ENCODE measurements at regions not wholly inside any gene's neighbourhood (a gene's known extent, or its start where the extent isn't known, plus 50 kb on each side); places are given as distances from the start of the nearest gene placed in this dataset.

DNA sequence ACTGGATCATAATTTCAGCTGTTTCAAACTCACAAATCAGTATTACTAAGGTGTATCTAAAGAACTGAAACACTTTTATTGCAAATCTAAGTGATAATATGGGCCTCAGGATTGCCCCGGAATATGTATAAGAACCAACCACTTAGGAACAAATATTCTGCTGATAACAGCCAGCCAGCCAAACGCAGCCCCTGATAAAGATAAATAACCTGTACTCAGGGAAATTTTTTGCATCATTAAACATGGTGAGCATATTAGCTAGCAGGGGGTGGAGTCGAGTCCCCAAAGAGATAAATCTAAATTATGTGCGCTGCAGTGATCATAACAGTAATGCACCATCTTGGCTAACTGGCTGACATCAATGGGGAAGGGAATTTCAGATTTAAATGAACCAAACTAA, 410.2 kb upstream of the MAP3K7 start:
- H3K4me1 ChIP-seq (ENCODE audit: insufficient read depth) = no peaks in the 10 kb centered on the region
- H4K20me1 ChIP-seq (ENCODE audit: insufficient read depth, poor library complexity, severe bottlenecking) = no peaks in the 10 kb centered on the region
- WGBS (ENCODE audit: low lambda C conversion rate, missing lambda C conversion rate) = 72% methylated on average over 4 of the region's 4 CpGs
- no peaks in the 10 kb centered on the region for H3K79me2 ChIP-seq
- no peaks in the 10 kb centered on the region for H3K36me3 ChIP-seq (replicated peaks; ENCODE audit: insufficient read depth, low read depth)
- no peaks in the 10 kb centered on the region for H3K9me3 ChIP-seq (ENCODE audit: low read depth)
- H2AFZ ChIP-seq = no peak overlapping the region
- TF ChIP-seq EZH2 (IDR thresholded peaks at IDR 0.05; ENCODE audit: borderline replicate concordance) (no peak), EZH2phosphoT487 (IDR thresholded peaks at IDR 0.05; ENCODE audit: low read depth, severe bottlenecking, unreplicated experiment) (no peak)
- TF ChIP-seq, protein P1, sequence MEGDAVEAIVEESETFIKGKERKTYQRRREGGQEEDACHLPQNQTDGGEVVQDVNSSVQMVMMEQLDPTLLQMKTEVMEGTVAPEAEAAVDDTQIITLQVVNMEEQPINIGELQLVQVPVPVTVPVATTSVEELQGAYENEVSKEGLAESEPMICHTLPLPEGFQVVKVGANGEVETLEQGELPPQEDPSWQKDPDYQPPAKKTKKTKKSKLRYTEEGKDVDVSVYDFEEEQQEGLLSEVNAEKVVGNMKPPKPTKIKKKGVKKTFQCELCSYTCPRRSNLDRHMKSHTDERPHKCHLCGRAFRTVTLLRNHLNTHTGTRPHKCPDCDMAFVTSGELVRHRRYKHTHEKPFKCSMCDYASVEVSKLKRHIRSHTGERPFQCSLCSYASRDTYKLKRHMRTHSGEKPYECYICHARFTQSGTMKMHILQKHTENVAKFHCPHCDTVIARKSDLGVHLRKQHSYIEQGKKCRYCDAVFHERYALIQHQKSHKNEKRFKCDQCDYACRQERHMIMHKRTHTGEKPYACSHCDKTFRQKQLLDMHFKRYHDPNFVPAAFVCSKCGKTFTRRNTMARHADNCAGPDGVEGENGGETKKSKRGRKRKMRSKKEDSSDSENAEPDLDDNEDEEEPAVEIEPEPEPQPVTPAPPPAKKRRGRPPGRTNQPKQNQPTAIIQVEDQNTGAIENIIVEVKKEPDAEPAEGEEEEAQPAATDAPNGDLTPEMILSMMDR (IDR thresholded peaks at IDR 0.05; ENCODE audit: poor library complexity) = no peak
- no peak overlapping the region for H3K4me2 ChIP-seq
- H3K4me3 ChIP-seq = no peak overlapping the region
- DNase-seq (ENCODE audit: low spot score) = no peak
- H3K27me3 ChIP-seq = no peaks in the 10 kb centered on the region
- no peak overlapping the region for H3K27ac ChIP-seq
- no peaks in the 10 kb centered on the region for H3K9me2 ChIP-seq (replicated peaks; ENCODE audit: insufficient read depth)

DNA sequence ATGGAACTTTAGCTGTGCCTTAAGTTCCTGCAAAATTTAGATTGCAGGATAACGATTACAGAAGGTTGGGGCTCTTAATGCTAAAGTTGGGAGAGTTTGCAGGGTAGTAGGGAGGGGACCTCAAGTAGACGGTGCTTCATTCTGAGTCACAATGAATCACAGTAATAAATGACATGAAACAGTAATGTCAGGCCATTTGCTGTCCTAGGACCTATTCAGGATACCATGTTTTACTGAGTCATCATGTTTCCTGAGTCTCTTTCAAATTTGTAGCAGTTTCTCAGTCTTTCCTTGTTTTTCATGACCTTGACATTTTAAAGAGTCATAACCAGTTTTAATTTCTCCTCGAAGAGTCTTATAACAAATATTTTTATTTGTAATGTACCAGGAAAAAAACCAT, 406.9 kb upstream of the MAP3K7 start:
- Histone ChIP-seq H3K79me2 (no peaks in the 10 kb centered on the region), H3K4me2 (no peak overlapping the region), H3K9me3 (ENCODE audit: low read depth) (no peaks in the 10 kb centered on the region), H4K20me1 (ENCODE audit: insufficient read depth, poor library complexity, severe bottlenecking) (no peaks in the 10 kb centered on the region), H3K4me1 (ENCODE audit: insufficient read depth) (no peaks in the 10 kb centered on the region), H3K27ac (no peak overlapping the region), H2AFZ (no peak overlapping the region), H3K36me3 (replicated peaks; ENCODE audit: insufficient read depth, low read depth) (no peaks in the 10 kb centered on the region), H3K9me2 (replicated peaks; ENCODE audit: insufficient read depth) (no peaks in the 10 kb centered on the region), H3K4me3 (no peak overlapping the region), H3K27me3 (no peaks in the 10 kb centered on the region)
- no peak for DNase-seq (ENCODE audit: low spot score)
- WGBS (ENCODE audit: low lambda C conversion rate, missing lambda C conversion rate) = 76% methylated on average over 3 of the region's 3 CpGs
- no peak for TF ChIP-seq EZH2phosphoT487 (IDR thresholded peaks at IDR 0.05; ENCODE audit: low read depth, severe bottlenecking, unreplicated experiment)

DNA sequence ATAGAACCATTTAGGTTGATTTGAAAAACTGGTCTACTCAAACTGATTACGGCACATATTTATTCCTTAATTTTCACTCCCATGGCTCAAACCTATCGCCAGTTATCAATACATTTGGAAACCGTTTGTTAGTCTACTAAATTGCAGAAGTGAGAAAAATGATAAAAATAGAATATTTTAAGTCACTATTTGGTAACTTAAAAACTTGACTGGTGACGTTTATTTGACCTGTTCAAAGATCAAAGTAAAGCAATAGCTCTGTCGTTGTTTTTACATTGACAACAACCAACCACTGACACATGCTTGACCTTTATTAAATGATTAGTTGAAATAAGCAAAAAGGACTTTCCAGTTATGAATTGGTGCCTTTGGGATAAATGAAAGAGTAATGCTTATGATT, 402.9 kb upstream of the MAP3K7 start:
- TF ChIP-seq, protein P1 (IDR thresholded peaks at IDR 0.05; ENCODE audit: poor library complexity) = no peak
- TF ChIP-seq EZH2 (IDR thresholded peaks at IDR 0.05; ENCODE audit: borderline replicate concordance) (no peak), EZH2phosphoT487 (IDR thresholded peaks at IDR 0.05; ENCODE audit: low read depth, severe bottlenecking, unreplicated experiment) (no peak)

DNA sequence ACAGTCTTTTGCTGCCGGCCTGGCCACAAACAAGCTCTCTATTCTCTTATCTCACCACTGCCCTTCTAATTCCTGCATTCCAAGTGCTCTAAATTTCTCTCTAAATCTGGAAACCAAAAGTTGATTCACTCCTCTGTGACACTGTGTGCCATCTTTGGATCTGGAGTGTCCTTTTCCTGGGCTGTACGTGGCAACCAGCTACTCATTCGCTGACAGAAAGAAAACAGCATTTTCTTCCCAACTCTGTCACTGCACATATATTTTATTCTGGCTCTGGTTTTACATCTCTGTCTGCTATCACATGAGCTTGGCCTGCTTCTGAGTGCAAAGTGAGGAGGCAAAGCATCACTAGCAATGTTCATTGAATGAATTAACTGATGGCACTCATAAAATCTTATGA, 397.2 kb upstream of the MAP3K7 start:
- H3K4me3 ChIP-seq = no peak overlapping the region
- H3K4me1 ChIP-seq (ENCODE audit: insufficient read depth) = no peaks in the 10 kb centered on the region
- no peak for TF ChIP-seq EZH2phosphoT487 (IDR thresholded peaks at IDR 0.05; ENCODE audit: low read depth, severe bottlenecking, unreplicated experiment)
- TF ChIP-seq, protein P1 (IDR thresholded peaks at IDR 0.05; ENCODE audit: poor library complexity) = no peak
- no peak for TF ChIP-seq EZH2 (IDR thresholded peaks at IDR 0.05; ENCODE audit: borderline replicate concordance)
- H4K20me1 ChIP-seq (ENCODE audit: insufficient read depth, poor library complexity, severe bottlenecking) = no peaks in the 10 kb centered on the region
- H3K36me3 ChIP-seq (replicated peaks; ENCODE audit: insufficient read depth, low read depth) = no peaks in the 10 kb centered on the region
- no peak for DNase-seq (ENCODE audit: low spot score)
- H3K79me2 ChIP-seq = no peaks in the 10 kb centered on the region
- H3K9me3 ChIP-seq (ENCODE audit: low read depth) = no peaks in the 10 kb centered on the region
- no peak overlapping the region for H3K27ac ChIP-seq
- H3K9me2 ChIP-seq (replicated peaks; ENCODE audit: insufficient read depth) = no peaks in the 10 kb centered on the region
- H3K4me2 ChIP-seq = no peak overlapping the region
- H2AFZ ChIP-seq = no peak overlapping the region
- 59% methylated on average over 3 of the region's 3 CpGs for WGBS (ENCODE audit: low lambda C conversion rate, missing lambda C conversion rate)
- no peaks in the 10 kb centered on the region for H3K27me3 ChIP-seq

More for the DNA sequence above, 402.9 kb upstream of the MAP3K7 start:
- WGBS (ENCODE audit: low lambda C conversion rate, missing lambda C conversion rate) = 82% methylated on average over 5 of the region's 5 CpGs
- no peak overlapping the region for H3K27ac ChIP-seq
- H3K27me3 ChIP-seq = no peaks in the 10 kb centered on the region
- H3K9me2 ChIP-seq (replicated peaks; ENCODE audit: insufficient read depth) = no peaks in the 10 kb centered on the region
- H3K79me2 ChIP-seq = no peaks in the 10 kb centered on the region
- no peaks in the 10 kb centered on the region for H3K9me3 ChIP-seq (ENCODE audit: low read depth)
- H3K4me3 ChIP-seq = no peak overlapping the region
- H3K36me3 ChIP-seq (replicated peaks; ENCODE audit: insufficient read depth, low read depth) = no peaks in the 10 kb centered on the region
- no peak for DNase-seq (ENCODE audit: low spot score)
- H4K20me1 ChIP-seq (ENCODE audit: insufficient read depth, poor library complexity, severe bottlenecking) = no peaks in the 10 kb centered on the region
- H3K4me1 ChIP-seq (ENCODE audit: insufficient read depth) = no peaks in the 10 kb centered on the region
- H2AFZ ChIP-seq = no peak overlapping the region
- H3K4me2 ChIP-seq = no peak overlapping the region

Data from hepatocyte (in vitro differentiated cells).